GM18873 (cell line): ENCODE measurements at regions not wholly inside any gene's neighbourhood (a gene's known extent, or its start where the extent isn't known, plus 50 kb on each side); places are given as distances from the start of the nearest gene placed in this dataset.
"Not testable (repeated sequence)": the region's sequence is repeated elsewhere in the genome, so short reads cannot be mapped to it uniquely, and the experiment has no call there.

Experiments
- ATAC-seq: cut with Tn5 transposase; IDR thresholded peaks from one replicate; pipeline ENCODE4 v1.9.1; 2021; ENCODE audit warnings: mild to moderate bottlenecking, moderate library complexity, moderate number of reproducible peaks; ENCODE audit not compliant: unreplicated experiment, low FRiP score

DNA sequence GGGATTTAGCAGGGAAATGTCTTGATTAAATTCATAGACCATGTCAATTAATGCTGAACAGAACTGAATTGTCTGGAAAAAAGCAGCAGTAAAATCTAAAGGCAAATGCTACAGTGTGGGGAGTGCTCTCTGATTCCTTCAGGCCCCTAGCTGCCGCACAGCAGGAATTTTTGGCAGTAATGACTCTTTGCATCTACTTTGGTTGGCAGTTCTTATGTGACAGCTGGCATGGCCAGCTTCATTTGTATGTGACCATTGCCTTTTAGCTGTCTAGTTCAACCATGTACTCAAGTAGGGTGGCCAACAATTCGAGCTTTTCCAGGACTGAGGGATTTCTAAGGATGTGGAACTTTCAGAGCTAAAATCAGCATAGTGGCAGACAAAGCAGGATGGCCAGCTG, 499.1 kb upstream of the MAN1A1 start:
- ATAC-seq = no peak

DNA sequence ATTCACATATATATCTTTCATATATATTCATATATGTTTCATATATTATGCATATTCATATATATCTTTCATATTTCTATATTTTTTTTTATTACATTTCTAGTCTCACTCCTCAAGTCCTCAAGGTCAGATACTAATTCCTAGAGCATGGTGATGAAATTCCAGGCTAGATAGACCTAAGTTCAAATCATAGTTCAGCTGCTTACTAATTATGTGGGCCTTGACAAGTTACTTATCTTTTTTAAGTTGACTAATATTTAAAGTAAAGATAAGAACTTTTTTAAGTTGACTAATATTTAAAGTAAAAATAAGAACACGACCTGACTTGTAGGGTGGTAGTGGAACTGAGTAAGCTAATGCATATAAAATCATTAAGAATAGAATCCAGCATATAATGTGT, 495.6 kb upstream of the MAN1A1 start:
- no peak for ATAC-seq

DNA sequence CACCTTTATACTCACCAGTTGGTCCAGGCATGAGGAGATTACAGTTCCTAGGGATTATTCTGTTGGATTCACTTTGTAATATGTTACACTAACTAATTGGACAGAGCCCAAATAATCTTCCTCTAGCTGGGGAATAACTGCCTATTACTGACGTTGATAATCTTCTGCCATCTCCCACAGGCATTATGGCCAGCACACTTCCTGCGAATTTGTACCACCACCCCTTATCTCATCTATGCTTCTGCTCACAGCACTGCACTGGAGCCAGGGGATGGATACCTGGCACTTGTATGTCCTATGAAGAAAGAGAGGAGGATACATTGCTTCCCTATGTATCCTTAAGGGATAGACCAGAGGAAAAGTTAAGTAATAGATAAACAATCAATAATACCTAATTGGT, 494.8 kb upstream of the MAN1A1 start:
- no peak for ATAC-seq

DNA sequence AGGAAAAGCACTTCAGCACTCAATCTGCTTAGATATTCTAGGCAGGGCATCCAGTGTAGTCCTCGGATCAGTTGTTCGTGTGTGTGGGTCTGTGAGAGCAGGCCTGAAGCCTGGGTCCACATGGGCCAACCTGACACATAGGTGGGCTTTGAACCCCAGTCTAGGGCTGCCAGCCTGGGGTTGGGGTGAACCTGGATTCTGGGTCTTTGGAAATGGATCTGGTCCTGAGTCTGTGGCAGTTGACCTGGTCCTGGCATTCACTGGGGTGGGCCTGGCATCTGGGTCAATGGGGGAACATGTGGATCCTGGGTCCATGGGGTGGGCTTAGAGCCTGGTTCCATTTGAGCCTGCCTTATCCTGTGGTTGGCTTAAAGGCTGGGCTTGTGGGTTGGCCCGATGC, 492.6 kb upstream of the MAN1A1 start:
- no peak for ATAC-seq

- no peak for ATAC-seq
Measured at GRCh38 chr6:119838043-119838442, 488.5 kb upstream of the MAN1A1 start.

- no peak for ATAC-seq
Measured at GRCh38 chr6:119834418-119834817, 484.9 kb upstream of the MAN1A1 start.

- ATAC-seq = no peak
Measured at GRCh38 chr6:119832411-119832810, 482.9 kb upstream of the MAN1A1 start.

DNA sequence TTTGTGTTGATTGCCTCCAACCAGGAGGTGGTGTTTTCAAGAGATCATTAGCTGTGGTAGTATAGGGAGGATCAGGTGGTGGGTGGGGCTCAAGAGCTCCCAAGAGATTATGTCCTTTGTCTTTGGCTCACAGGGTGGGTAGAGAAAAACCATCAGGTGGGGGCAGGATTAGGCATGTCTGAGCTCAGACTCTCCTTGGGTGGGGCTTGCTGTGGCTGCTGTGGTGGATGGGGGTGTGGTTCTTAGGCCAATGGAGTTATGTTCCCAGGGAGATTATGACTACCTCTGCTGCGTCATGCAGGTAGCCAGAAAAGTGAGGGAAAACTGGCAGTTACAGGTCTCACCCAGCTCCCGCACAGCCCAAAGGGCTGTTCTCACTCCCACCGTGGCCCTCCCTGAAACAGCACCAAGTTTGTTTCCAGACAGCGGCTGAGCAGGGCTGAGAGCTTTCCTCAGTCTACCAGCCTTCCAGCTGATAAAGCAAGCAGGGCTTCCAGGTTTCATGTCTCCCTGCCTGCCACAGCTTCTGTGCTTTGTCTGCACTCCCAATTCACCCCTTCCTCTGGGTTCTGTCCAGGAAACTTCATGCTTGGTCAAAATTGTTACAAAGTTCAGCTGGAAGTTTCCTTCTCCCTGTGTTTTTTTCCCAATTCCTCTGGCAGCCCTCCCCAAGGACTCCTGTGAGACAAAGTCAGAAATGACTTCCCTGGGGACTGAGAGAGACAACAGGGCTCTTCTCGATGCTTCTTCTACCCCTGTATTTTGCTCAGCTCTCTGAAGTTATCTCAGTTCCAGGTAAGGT, 481.1 kb upstream of the MAN1A1 start:
- no peak for ATAC-seq

- no peak for ATAC-seq
Measured at GRCh38 chr6:119830069-119830468, 480.5 kb upstream of the MAN1A1 start.

GRCh38 chr6:119829499-119829898, 479.9 kb upstream of the MAN1A1 start:
- ATAC-seq = not testable (repeated sequence)

GRCh38 chr6:119829006-119829405, 479.4 kb upstream of the MAN1A1 start:
- no peak for ATAC-seq

- ATAC-seq = no peak
Measured at GRCh38 chr6:119821380-119821779, 471.8 kb upstream of the MAN1A1 start.

DNA sequence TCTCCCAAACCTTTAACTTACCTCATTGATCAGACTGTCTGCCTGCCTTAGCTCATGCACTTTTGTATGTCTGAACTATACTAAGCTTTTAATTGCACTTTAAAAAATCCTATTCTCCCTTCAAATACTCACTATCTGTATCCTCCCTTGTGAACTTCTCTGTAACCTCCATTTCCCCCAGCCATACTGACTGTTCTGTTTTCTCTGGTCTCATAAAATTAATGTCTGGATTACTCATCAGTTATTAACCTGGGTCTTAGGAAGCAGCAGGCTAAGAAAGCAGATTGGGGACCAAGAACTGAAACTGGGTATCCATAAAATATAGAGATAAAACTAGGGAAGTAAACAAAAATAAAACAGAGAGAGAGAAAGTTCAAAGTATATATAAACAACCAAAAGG, 469.3 kb upstream of the MAN1A1 start:
- no peak for ATAC-seq

GRCh38 chr6:119814609-119815400, 465.2 kb upstream of the MAN1A1 start:
- no peak for ATAC-seq

DNA sequence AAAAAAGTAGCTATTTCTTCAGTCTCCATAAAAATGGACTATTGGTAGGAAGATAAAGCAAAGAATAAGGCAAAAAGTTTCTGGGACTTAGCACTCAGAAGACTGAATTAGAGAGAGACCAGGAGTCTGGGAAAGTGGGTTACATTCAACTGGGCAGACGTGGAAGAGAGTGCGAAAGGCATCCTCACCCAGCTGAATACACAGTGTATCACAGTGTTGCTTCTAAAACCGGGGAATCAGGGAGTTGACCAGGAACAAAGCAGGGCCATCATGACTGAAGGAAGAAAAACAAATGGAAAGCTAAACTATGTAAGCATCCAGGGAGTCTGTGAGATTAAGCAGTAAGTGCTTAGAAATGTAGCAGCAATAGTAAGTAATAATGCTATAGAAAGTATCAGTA, 452.9 kb upstream of the MAN1A1 start:
- ATAC-seq = no peak

- ATAC-seq = no peak
Measured at GRCh38 chr6:119801056-119801455, 451.5 kb upstream of the MAN1A1 start.

- ATAC-seq = no peak
Measured at GRCh38 chr6:119800526-119800925, 451.0 kb upstream of the MAN1A1 start.

DNA sequence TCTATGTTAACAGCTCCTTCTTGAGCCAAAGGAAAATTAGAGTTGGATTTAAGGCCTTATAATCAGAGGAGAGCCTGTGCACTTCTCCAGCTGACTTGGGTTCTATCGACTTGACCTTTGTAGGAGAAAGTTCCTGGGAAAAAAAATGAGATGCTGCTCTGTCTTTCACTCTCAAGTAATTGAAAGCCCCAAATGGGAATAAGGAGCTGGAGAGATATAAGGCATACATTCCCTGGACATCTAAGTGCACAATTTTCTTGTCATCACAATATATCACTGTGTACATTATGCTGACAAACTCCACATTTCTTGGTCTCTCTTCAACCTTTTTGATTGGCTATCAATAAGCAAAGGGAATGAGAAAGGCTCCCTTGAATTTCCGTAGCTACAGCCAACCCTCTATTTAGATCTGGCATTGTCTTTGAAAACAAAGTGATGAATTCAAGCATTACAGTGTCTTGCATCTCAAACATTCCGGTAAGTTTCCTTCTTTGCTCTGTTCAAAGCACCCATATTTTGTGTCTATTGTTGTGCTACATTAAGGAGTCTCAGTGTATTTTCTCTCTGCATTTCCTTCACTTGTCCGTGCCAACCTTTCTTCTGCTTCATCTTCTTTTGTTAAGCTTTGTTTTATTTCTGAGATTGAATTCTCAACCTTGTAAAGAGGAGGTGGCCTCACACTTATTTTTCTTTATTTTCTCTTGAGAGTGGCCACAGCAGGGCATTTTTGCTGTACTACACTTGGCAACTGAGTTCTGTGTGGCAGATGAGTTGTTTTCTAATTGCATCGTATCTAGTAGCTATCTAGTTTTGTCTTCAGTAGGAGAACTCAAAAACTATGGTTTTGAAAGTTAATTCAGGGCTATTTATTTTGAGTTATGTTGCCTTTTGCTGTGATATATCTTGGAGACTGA, 450.3 kb upstream of the MAN1A1 start:
- no peak for ATAC-seq

- no peak for ATAC-seq
Measured at GRCh38 chr6:119791736-119792135, 442.2 kb upstream of the MAN1A1 start.

- no peak for ATAC-seq
Measured at GRCh38 chr6:119781365-119781764, 431.8 kb upstream of the MAN1A1 start.

GRCh38 chr6:119768201-119768600, 418.6 kb upstream of the MAN1A1 start:
- ATAC-seq = no peak
